ENCODE measurements at regions not wholly inside any gene's neighbourhood (a gene's known extent, or its start where the extent isn't known, plus 50 kb on each side); places are given as distances from the start of the nearest gene placed in this dataset.

DNA sequence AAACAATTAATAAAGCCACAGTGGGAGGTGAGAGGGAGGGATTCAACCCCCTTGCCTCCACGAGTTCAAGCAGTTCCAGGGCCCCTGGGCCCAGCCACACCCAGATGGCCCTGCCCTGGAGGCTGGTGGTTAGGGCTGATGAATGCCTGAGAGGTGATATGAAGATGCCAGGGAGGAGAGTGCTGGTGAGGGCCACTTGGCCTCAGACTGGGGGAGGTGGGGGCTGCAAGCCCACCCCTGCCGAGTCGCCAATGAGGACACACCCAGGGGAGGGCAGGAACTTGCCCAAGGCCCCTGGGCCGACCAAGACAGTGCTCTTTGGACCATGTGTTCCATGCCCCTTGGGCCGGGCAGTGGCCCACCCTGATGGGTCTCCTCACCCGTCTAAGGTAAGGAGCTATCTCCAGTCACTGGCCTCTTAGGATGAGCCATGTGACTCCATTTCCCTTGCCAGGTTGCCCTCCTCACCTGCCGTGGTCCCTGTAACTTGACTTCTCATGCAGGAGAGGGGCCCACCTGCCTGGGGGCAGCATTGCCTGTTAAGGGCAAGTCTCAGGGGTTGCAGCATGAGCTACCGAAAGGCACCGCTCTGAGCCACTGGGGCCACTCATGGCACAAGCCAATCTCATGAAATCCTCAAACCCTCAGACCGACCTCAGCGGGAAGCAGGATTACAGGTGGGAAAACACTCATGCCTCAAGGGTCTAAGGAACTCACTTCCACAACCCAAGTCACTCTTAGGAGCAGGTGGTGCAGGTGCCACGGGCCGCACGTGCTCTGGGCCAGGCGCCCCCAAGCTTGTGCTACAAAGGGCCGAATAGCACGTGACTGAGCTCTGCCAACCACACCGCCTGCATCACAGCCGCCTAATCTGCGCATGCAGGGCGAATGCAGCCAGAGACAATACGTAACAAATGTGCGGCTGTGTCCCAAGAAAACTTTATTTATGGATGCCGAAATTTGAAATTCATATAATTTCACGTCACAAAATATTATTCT lies 147.4 kb upstream of the MLN start:
- DNase-seq, result no peak

DNA sequence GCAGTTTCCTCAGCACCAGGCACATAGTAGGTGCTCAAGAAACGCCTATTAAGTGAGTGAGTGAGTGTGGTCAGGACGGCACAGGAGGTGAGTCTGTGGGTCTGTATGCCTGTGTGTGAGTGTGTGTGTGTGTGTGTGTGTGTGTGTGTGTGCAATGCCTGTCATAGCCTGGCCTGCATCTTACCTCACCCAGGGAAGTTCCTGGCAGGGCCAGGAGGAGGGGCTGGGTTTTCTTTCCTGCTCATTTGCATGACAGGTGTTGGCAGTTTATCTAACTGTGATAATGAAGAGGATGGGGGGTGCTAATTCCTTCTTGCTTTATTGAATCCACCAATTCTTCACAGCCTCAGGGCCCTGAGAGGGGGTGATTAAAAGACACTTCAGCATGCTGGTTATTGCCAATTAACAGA lies 146.7 kb upstream of the MLN start:
- DNase-seq, result no peak

DNA sequence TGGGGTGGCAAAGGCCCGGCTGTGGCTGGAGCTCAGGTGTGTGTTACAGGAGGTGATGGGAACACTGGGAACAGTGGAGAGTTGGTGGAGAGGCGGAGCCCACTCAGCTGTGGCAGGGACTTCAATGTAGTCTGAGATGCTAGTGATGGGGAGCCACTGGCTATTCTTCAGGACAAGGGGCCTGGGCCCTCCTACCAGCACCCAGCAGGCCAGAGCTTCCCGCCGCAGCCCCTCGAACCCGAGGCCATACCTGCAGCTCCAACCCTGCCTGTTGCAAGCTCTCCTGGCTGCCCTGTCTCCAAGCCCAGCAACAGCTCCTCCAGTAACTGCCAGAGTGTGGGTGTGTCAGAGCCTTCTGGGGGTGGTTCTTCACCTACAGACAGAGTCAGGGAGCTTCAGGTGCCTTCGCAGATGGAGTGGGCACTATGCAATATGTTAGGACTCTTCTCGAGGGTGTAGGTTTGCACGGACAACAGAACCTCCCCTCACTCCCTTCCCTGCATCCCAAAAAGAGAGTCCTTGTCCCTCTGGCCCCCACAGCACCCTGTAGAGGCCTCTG lies 146.2 kb upstream of the MLN start:
- DNase-seq, result no peak

DNA sequence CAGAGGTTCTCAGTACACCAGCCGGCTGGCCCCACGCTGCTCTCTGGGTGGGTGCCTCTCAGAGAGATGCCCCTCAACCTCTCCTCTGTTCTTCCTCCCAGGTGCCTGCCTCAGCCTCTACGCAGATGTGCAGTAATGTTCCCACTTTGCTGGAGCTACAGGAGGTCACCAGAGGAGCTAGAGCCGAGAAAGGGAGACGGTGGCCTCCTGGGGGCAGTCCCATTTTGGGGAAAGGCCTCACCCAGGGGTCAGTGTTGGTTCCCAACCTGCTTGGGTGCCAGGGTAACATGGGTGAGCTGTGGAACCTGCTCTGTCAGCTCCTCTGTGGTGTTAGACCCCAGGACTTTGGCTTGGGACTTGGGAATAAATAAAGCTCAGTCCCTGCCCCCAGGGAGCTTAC lies 145.3 kb upstream of the MLN start:
- no peak for DNase-seq

DNA sequence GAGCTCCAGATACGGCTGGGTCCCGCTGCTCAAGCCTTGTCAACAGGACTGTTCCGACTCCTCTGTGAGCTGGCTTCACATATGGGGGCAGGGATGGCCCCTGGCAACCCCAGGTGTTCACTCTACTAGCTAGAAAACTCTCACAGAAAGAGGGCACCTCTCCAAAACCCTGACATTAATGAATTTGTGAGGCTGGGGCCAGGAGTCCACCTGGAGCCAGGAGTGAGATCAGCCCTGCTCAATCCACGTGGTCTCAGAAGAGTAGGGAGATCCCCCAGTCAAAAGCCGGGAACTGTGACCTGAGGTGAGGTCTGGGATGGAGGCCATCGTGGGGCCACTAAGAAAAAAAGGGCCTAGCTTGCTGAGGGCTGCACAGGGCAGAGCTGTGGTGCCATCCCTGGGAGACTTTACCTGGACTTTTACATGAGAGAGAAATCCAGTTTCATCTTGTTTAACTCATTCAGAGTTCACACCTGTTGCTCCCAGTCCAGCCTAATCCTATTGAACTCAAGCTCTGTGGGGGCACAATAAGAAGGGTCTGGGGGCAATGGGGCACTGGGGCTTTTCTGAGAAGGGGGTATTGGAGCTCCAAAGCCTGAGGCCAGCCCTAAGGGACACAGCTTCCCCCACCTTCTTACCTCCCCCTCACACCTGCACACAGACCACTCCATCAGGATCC lies 144.3 kb upstream of the MLN start:
- no peak for DNase-seq

DNA sequence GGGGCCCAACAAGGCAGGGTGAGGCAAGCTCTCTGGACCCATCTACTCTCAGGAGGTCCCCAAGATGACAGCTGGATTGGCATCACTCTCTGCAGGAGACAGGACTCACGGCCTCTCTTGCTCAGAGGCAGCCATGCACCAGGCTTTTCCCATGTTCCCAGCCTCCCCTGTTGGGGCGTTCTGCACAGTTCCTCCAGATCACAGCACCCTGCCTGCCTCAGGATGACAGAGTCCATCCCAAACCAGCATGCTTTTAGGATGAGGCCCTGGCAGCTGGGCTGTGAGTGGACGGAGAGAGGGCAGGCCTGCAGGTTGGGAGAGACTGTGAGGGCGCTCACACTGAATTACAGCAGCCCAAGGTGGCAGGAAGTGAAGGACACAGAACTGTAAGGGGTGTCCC lies 143.2 kb upstream of the MLN start:
- no peak for DNase-seq

DNA sequence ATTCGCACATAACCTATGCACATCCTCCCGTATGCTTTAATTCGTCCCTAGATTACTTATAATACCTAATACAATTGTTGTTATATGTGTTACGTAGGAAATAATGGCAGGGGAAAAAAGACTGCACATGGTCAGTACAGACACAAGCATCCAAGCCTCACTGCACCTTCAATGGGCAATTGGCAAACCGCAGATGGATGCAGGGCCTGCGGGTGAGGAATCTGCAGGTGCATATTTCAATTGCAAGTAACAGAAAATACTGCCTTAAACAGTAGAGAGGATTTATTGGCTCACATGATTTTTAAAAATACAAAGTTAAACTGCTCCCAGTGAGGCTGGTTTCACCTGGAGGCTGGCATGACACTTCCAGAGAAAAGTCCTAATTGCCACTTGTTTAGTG lies 142.1 kb upstream of the MLN start:
- DNase-seq, result no peak

DNA sequence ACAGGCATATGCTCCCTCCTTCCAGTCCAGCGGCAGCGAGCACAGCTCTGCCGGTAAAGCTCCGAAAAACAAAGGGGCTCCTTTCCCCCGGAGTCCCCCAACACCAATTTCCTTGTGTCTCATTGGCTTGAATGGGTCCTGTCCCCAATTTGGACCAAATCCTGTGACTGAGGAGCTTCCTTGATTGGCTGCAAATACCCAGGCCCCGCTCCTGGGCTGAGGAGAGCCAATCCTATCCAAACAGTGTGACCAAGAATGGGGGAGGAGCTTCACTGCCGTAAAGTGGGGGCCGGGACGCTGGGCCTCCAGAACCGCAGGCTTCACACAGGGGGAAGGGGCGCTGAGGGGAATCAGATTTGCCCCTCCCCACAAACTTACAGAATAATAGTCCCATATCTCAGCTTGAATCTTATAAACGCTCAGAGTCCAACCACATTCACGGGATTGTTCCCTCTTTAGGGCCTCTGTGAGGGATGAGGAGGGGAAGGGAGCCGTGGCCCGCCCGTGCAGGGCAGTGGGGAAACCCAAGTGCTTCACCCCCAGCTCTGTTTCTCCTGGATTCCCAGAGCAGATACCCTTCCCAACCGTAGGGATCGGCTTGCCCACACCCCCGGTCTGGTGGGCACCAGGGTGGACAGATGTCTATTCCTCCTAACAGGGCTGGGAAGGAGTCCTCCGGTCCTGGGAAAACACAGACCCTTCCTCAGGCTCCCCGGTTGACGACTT lies 141.0 kb upstream of the MLN start:
- no peak for DNase-seq

DNA sequence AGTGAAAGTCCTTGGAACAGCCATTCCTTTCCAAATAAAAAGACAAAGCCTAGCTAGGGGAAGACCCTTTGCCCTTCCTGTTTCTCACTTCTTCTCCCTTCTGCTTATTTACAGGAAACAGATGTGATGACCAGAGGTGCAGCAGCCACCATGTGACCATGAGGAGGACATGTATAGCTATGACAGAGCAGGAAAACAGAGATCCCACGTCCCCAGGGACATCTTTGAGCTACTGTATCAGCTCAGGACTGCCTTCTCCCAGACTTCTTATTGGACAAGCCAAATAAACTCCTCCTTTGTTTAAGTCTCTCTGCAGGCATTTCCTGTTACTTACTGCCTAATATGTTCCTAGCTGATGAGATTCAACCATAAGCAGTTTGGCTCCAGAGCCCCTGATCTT lies 133.1 kb upstream of the MLN start:
- no peak for DNase-seq

DNA sequence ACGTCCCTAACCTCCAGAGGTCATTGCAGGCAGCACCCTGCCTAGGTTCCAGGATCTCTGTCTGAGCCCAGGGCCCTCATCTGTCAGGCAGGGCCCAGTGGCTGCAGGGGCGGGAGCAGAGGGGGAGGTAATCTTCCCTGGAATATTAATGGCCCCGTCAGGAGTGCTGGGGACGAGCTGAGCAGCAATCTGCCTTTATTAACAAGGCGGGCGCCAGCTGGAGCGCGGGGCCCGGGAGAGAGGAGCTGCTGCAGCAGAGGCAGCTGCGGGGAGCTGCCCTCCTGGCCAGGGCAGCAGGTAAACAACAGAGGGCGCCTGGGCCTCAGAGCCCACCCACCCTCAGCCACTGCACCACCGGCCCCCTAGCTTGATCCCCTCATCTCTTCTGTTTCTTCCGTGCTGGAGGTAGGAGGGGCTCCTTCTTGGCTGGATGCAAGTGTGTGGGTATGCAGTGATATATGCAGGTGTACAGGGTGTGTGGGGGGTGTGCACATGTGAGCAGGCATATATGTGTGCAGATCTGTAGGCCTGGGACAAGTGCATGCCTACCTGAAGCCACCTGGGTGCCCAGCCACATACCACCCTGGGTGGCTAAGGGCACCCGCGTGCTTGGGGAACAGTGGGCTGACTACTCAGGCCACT lies 131.8 kb upstream of the MLN start:
- DNase-seq, result no peak

DNA sequence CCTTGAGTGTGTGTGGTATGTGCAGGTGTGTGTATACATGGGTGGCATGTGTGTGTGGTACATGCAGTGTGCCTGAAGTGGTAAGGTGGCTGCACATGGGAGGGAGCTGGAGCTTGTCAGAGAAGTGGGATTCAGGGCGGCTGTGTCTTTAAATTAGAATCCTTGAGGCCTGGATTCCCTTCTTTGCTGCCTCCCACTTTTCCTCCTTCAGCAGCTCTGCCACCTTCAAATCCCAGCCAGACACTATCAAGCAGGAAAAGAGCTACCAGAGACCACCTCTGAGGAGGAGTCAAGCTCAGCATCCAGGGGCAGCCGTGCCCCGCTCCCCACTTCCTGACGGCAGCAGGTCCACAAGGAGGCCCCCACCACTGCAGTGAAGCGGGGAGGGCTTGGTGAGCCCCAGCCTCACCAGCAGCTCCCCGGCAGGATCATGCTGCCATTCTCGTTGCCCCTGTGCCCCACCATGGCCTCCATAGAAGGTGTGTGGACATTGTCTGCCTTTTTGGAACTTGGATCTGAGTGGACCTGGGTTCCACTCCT lies 131.0 kb upstream of the MLN start:
- no peak for DNase-seq

DNA sequence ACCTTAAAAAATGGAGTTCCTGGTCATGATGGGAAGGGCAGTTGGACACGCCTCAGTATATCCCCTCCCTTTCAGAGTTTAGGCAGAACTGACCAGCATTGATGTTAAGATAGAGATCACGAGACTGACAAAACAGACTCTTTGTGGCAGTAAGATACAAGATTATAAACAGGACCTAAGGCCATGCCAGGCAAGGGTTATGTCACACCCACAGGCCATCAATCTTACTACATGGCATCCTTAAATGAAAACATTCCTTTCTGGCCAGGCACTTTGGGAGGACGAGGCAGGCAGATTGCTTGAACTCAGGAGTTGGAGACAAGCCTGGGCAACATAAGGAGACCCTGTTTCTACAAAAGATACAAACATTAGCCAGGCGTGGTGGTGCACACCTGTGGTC lies 129.3 kb upstream of the MLN start:
- DNase-seq, result no peak

DNA sequence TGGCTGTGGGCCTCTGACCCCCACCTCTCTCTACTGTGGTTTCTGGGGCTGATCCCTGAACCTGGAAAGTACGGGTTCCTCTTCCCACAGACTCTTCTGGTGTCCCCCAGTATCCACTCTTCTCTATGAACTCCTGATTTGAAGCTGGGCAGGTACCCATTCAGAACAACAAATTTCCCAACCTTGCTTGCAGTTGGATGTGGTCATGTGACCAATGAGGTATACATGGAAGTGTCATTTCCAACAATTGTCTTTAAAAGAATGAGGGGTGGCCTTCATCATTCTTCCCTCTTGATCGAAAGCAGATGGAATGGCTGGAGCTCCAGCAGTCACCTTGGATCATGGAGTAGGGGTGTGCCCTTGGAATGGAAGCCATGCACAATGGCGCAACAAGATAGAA lies 128.0 kb upstream of the MLN start:
- no peak for DNase-seq

DNA sequence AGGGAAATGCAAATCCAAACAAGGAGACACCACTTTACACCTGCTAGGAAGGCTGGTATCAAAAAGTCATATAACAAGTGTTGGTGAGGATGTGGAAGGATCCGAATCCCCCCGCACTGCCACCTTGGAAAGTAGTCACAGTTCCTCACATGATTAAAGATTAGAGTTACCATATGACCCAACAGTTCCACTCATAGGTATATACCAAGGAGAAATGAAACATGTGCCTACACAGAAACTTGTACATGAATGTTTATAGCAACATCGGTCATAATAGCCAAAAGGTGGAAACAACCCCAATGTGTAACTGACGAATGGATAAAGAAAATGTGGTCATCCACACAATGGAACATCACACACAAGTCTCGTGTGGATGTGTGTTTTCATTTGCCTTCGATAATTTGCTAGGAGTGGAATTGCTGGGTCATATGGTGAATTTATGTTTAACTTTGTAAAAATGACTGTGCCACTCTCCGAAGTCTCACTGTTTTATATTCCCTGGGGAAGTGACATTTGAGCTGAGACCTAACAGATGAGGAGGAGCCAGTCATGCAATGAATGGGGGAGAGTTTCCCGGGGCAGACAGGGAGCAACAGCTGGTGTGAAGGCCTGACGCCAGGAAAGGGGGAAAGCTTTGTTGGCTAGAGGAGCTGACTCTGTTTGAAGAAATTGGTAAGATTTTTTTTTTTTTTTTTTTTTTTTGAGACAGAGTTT lies 125.9 kb upstream of the MLN start:
- no peak for DNase-seq

DNA sequence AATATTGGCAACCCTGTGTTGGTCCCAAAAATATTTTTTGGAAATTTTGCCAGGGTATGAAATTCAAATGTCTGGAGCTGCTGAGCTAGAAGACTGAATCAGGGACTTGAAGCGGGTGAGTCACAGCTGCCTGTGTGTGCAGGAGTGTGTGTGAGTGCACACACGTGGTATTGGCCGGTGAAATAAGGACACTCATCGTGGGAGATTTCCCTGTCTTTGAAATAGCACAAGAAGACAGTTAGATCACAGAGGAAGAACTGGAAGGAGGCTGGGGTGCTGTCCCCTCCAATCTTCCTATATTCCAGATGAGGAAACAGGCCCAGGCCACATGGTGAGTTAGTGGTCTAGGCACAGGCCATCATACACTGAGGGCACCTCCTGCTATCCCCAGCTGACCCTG lies 123.8 kb upstream of the MLN start:
- DNase-seq, result no peak

DNA sequence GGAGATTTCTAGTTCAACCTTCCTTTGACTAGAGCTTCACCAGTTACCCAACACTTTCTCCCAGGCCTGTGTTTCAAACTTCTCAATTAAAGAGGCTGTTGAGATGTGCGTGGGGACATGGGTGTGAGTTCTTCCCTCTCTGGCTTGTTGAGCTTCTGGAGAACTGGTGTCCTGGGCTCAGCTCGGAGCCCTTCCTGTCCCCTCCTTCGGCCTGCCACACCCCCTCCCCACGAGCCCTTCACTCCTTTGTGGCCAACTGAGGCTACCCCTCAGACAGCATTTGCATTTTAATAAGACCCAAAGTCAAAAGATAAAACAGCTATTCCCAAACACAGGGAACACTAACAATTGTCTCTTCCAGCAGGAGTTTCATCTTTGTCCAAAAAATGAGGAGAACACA lies 123.3 kb upstream of the MLN start:
- DNase-seq, result no peak

DNA sequence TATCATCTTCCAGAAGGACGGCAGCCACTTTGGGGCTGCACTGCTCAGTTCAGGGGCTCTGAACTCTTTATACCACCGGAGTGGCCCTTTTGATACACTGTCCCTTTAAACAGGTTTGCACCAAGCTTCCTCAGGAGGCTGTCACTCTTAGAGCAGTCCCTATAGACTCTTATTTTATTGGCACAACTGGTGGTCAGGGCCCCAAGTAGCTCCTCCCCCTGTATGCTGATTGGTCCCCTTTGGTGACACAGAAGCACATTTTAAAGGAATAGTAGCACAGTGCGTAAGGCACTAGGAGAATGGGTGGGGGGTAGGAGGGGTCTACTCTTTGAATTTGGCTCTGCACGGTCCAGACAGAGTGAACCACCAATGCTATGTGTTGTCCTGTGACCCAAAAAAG lies 122.6 kb upstream of the MLN start:
- no peak for DNase-seq

DNA sequence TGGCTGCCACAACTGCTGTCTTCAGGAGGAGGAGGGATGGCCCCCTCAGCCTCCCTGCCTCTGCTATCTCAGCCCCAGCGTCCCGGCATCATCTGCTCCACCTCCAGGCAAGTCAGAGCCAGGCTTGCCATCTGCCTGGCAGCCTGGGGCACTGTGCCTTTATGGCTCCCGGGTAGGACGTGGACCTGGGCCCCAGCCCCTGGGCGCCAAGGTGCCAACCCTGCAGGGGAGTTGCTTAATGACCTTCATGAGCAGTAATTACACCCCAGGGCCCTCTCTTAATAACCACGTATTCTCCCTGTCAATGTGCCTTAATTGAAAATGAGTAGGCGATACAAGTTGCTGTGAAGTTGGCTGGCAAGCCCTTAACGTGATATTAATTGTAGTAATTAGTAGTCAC lies 122.1 kb upstream of the MLN start:
- DNase-seq, result no peak

DNA sequence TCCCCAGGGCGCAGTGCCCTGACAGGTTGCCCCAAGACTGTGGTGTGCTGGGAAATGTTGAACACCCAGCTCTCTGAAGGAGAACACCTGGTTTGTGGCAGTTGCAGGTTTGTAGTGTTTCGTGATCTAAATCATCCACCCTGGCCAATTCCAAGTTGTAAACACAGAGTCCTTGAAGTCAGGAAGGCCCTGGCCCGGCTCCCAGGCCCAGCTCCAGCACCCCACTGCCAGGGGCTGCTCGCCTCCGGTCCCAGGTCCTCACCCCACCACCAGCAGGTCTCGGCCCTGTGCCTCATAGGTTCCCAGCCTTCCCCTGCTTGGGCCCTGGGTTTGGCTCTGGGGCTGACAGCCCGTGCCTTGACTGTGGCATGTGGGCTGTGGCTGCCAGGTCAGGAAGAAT lies 121.4 kb upstream of the MLN start:
- DNase-seq, result no peak

DNA sequence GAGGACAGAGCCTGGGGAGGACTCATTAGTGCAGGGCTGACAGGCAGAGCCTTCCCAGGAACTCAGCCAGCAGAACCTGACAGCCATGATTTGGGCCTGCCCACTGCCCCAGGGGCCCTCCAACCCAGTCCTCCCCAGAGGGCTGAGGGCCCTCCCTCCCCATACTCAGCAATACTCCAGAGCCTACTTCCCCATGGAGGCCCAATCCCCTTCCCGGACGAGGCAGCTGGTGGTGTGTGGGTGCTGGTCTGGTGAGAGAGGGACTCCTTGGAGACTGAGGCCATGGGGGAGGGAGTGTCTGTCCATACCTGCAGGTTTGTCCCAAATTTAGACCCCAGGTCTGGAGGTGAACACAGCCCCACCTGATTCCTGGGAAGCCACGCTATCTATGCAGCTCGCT lies 120.9 kb upstream of the MLN start:
- no peak for DNase-seq

DNA sequence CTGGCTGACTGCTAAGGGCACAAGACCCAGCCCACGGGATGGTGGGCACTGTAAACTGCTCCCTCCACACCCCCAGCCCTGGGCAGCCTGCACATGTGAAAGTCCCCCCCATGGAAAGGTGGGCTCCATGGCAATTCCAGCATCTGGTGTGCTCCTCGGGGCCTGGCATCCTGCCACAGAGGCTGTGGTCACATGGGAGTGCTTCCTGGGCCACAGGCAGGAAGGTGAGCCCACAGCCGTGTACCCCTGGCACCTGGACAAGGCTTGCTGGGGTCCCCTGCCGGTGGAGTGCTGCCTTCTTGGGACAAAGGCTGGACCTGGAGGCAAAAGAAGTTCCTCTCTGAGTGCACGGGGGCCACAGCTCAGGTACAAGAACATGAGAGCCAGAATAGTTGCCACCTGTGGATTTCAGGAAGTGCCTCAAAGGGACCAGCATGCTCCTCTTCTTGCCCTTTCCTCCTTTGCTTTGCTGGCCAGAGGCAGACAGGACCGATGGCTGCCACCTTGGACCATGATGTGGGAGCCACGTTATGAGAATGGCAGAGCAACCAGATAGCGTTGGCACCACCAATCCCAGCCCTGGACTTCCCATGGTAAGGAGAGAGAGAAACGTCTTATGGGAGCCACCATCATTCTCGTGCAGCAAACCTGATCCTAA lies 120.2 kb upstream of the MLN start:
- DNase-seq, result no peak
